ENCODE measurements at regions not wholly inside any gene's neighbourhood (a gene's known extent, or its start where the extent isn't known, plus 50 kb on each side); places are given as distances from the start of the nearest gene placed in this dataset.

- Histone ChIP-seq H3K27me3 (replicated peaks; ENCODE audit: insufficient read depth, low read depth, low read length, poor library complexity) (no peaks in the 10 kb centered on the region), H3K4me1 (ENCODE audit: insufficient read depth, low read length, poor library complexity, severe bottlenecking) (peaks cover 13% of the 10 kb centered on the region), H3K4me3 (ENCODE audit: low read depth, low read length, poor library complexity, severe bottlenecking) (no peak overlapping the region), H3K27ac (ENCODE audit: low read depth, low read length, poor library complexity, severe bottlenecking) (no peak overlapping the region), H3K36me3 (ENCODE audit: insufficient read depth, low read length, poor library complexity, severe bottlenecking) (no peaks in the 10 kb centered on the region), H3K9me3 (ENCODE audit: low read depth, low read length, poor library complexity, severe bottlenecking) (no peaks in the 10 kb centered on the region)
- CTCF ChIA-PET, result no interaction called here
- TF ChIP-seq CTCF (conservative IDR thresholded peaks at IDR 0.05; ENCODE audit: low read depth, low read length) (no peak), EZH2 (IDR thresholded peaks at IDR 0.05; ENCODE audit: borderline replicate concordance, low read depth, low read length, poor library complexity, severe bottlenecking) (no peak)
- BruUV-seq (replicated peaks), result no TSS peak
- no peak for DNase-seq (ENCODE audit: low spot score)
- POLR2A ChIA-PET (ENCODE audit: low non-redundant PET), result no interaction called here
- intact Hi-C loops (cut with micrococcal nuclease; ENCODE audit: unreplicated experiment), result no loop called here
Measured at GRCh38 chr1:57553666-57554065, 129.8 kb upstream of the DAB1 start.

- intact Hi-C loops (cut with micrococcal nuclease; ENCODE audit: unreplicated experiment), result no loop called here
- Histone ChIP-seq H3K36me3 (ENCODE audit: insufficient read depth, low read length, poor library complexity, severe bottlenecking) (no peaks in the 10 kb centered on the region), H3K27me3 (replicated peaks; ENCODE audit: insufficient read depth, low read depth, low read length, poor library complexity) (no peaks in the 10 kb centered on the region), H3K4me3 (ENCODE audit: low read depth, low read length, poor library complexity, severe bottlenecking) (no peak overlapping the region), H3K27ac (ENCODE audit: low read depth, low read length, poor library complexity, severe bottlenecking) (no peak overlapping the region), H3K4me1 (ENCODE audit: insufficient read depth, low read length, poor library complexity, severe bottlenecking) (peaks cover 13% of the 10 kb centered on the region), H3K9me3 (ENCODE audit: low read depth, low read length, poor library complexity, severe bottlenecking) (no peaks in the 10 kb centered on the region)
- DNase-seq (ENCODE audit: low spot score), result no peak
- BruUV-seq (replicated peaks), result no TSS peak
- no peak for TF ChIP-seq EZH2 (IDR thresholded peaks at IDR 0.05; ENCODE audit: borderline replicate concordance, low read depth, low read length, poor library complexity, severe bottlenecking)
- TF ChIP-seq CTCF (conservative IDR thresholded peaks at IDR 0.05; ENCODE audit: low read depth, low read length), result no peak
- CTCF ChIA-PET, result no interaction called here
- POLR2A ChIA-PET (ENCODE audit: low non-redundant PET), result no interaction called here
Measured at GRCh38 chr1:57551476-57551875, 127.6 kb upstream of the DAB1 start.

- Histone ChIP-seq H3K9me3 (ENCODE audit: low read depth, low read length, poor library complexity, severe bottlenecking) (no peaks in the 10 kb centered on the region), H3K27ac (ENCODE audit: low read depth, low read length, poor library complexity, severe bottlenecking) (no peak overlapping the region), H3K4me1 (ENCODE audit: insufficient read depth, low read length, poor library complexity, severe bottlenecking) (peaks cover 13% of the 10 kb centered on the region), H3K27me3 (replicated peaks; ENCODE audit: insufficient read depth, low read depth, low read length, poor library complexity) (no peaks in the 10 kb centered on the region), H3K36me3 (ENCODE audit: insufficient read depth, low read length, poor library complexity, severe bottlenecking) (no peaks in the 10 kb centered on the region), H3K4me3 (ENCODE audit: low read depth, low read length, poor library complexity, severe bottlenecking) (no peak overlapping the region)
- BruUV-seq (replicated peaks), result no TSS peak
- POLR2A ChIA-PET (ENCODE audit: low non-redundant PET), result no interaction called here
- TF ChIP-seq CTCF (conservative IDR thresholded peaks at IDR 0.05; ENCODE audit: low read depth, low read length) (no peak), EZH2 (IDR thresholded peaks at IDR 0.05; ENCODE audit: borderline replicate concordance, low read depth, low read length, poor library complexity, severe bottlenecking) (no peak)
- peak; percentile 61 for DNase-seq (ENCODE audit: low spot score)
- intact Hi-C loops (cut with micrococcal nuclease; ENCODE audit: unreplicated experiment), result no loop called here
- CTCF ChIA-PET, result no interaction called here
Measured at GRCh38 chr1:57550092-57550491, 126.2 kb upstream of the DAB1 start.
